ENCODE measurements at regions not wholly inside any gene's neighbourhood (a gene's known extent, or its start where the extent isn't known, plus 50 kb on each side); places are given as distances from the start of the nearest gene placed in this dataset.

- TF ChIP-seq YY1 (IDR thresholded peaks at IDR 0.05; ENCODE audit: insufficient read depth, insufficient read length) (no peak), SUZ12 (IDR thresholded peaks at IDR 0.05; ENCODE audit: extremely low read depth, insufficient read depth, insufficient read length) (no peak), ZNF274 (IDR thresholded peaks at IDR 0.05; ENCODE audit: low read depth, low read length) (no peak)
These were observed 276.1 kb downstream of the ANTXR2 start for GRCh38 chr4:79796948-79797347.
